ENCODE measurements at regions not wholly inside any gene's neighbourhood (a gene's known extent, or its start where the extent isn't known, plus 50 kb on each side); places are given as distances from the start of the nearest gene placed in this dataset.

- no peak for TF ChIP-seq TCF7L2 (IDR thresholded peaks at IDR 0.05; ENCODE audit: low read depth, low read length)
- no peak for TF ChIP-seq POLR2AphosphoS5 (IDR thresholded peaks at IDR 0.05; ENCODE audit: low read depth, low read length)
- TF ChIP-seq SIN3A (IDR thresholded peaks at IDR 0.05; ENCODE audit: borderline replicate concordance, insufficient read depth, low read depth, low read length), result no peak
- TF ChIP-seq CTCF (IDR thresholded peaks at IDR 0.05), result no peak
- TF ChIP-seq, protein P1, sequence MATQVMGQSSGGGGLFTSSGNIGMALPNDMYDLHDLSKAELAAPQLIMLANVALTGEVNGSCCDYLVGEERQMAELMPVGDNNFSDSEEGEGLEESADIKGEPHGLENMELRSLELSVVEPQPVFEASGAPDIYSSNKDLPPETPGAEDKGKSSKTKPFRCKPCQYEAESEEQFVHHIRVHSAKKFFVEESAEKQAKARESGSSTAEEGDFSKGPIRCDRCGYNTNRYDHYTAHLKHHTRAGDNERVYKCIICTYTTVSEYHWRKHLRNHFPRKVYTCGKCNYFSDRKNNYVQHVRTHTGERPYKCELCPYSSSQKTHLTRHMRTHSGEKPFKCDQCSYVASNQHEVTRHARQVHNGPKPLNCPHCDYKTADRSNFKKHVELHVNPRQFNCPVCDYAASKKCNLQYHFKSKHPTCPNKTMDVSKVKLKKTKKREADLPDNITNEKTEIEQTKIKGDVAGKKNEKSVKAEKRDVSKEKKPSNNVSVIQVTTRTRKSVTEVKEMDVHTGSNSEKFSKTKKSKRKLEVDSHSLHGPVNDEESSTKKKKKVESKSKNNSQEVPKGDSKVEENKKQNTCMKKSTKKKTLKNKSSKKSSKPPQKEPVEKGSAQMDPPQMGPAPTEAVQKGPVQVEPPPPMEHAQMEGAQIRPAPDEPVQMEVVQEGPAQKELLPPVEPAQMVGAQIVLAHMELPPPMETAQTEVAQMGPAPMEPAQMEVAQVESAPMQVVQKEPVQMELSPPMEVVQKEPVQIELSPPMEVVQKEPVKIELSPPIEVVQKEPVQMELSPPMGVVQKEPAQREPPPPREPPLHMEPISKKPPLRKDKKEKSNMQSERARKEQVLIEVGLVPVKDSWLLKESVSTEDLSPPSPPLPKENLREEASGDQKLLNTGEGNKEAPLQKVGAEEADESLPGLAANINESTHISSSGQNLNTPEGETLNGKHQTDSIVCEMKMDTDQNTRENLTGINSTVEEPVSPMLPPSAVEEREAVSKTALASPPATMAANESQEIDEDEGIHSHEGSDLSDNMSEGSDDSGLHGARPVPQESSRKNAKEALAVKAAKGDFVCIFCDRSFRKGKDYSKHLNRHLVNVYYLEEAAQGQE (IDR thresholded peaks at IDR 0.05; ENCODE audit: insufficient read depth in 1 of 2, low read depth in 2 of 2, low read length in 1 of 2), result no peak
- no peak for DNase-seq (ENCODE audit: low read depth, low spot score)
- in situ Hi-C loops (cut with HindIII; ENCODE audit: low pct_unique_long_range_greater_than_20kb, low sequenced_read_pairs), result no loop called here
- ChIA-PET CTCF (no interaction called here), POLR2A (no interaction called here)
- Histone ChIP-seq H3K27me3 (ENCODE audit: control insufficient read depth, insufficient read depth, low read length) (no peaks in the 10 kb centered on the region), H3K9me3 (ENCODE audit: control insufficient read depth, insufficient read depth, low read depth, low read length) (no peaks in the 10 kb centered on the region), H3K27ac (ENCODE audit: low read length) (no peak overlapping the region), H3K4me1 (ENCODE audit: control insufficient read depth, insufficient read depth, low read length) (no peaks in the 10 kb centered on the region), H3K4me3 (ENCODE audit: low read depth in 2 of 2, low read length in 2 of 2) (no peak overlapping the region), H3K36me3 (ENCODE audit: control insufficient read depth, insufficient read depth, low read length) (no peaks in the 10 kb centered on the region)
- ATAC-seq, result no peak
- BruUV-seq (replicated peaks), result no TSS peak
- intact Hi-C loops (cut with micrococcal nuclease; ENCODE audit: unreplicated experiment), result no loop called here
Observed at GRCh38 chr5:36385495-36385894, 83.8 kb upstream of the RANBP3L start.

GRCh38 chr5:36388288-36388687 lies 86.6 kb upstream of the RANBP3L start:
- no TSS peak for BruUV-seq (replicated peaks)
- TF ChIP-seq CTCF (IDR thresholded peaks at IDR 0.05), result no peak
- no peak for ATAC-seq
- H3K4me3 ChIP-seq (ENCODE audit: low read depth in 2 of 2, low read length in 2 of 2), result no peak overlapping the region
- no peaks in the 10 kb centered on the region for H3K9me3 ChIP-seq (ENCODE audit: control insufficient read depth, insufficient read depth, low read depth, low read length)
- intact Hi-C loops (cut with micrococcal nuclease; ENCODE audit: unreplicated experiment) (no loop called here), in situ Hi-C loops (cut with HindIII; ENCODE audit: low pct_unique_long_range_greater_than_20kb, low sequenced_read_pairs) (no loop called here)
- no peaks in the 10 kb centered on the region for H3K36me3 ChIP-seq (ENCODE audit: control insufficient read depth, insufficient read depth, low read length)
- no peak for DNase-seq (ENCODE audit: low read depth, low spot score)
- H3K27ac ChIP-seq (ENCODE audit: low read length), result no peak overlapping the region
- POLR2A ChIA-PET, result no interaction called here
- CTCF ChIA-PET, result no interaction called here
- peaks cover 2% of the 10 kb centered on the region; the same call in 1 of the 2 replicates for H3K27me3 ChIP-seq (ENCODE audit: control insufficient read depth, insufficient read depth, low read length)
- no peaks in the 10 kb centered on the region for H3K4me1 ChIP-seq (ENCODE audit: control insufficient read depth, insufficient read depth, low read length)

DNA sequence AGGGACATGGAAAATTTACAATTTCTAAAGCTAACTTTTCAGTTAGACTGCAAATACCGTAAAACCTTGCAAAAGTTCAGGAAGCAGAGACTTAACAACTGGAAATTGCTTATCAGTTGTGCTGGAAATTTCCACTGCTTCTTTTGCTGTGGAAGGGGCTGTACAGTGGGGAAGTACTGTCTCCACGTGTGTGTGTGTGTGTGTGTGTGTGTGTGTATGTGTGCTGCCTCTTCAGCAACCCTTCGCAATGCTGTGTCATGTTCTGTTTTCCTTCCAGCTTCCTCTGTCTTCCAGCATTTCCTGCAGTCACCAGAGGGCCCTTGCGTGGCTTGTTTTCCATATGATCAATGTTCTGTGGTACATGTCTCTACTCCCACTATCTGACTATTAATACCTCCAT lies 87.5 kb upstream of the RANBP3L start:
- no peak for DNase-seq (ENCODE audit: low read depth, low spot score)
- no peak for ATAC-seq
- no peaks in the 10 kb centered on the region for H3K9me3 ChIP-seq (ENCODE audit: control insufficient read depth, insufficient read depth, low read depth, low read length)
- intact Hi-C loops (cut with micrococcal nuclease; ENCODE audit: unreplicated experiment) (no loop called here), in situ Hi-C loops (cut with HindIII; ENCODE audit: low pct_unique_long_range_greater_than_20kb, low sequenced_read_pairs) (no loop called here)
- ChIA-PET CTCF (no interaction called here), POLR2A (interaction anchor here (0.7 kb wide), 1 partner anchor 150 kb away, joined by 4 read pairs; no protein-coding TSS in a partner anchor)
- H3K27ac ChIP-seq (ENCODE audit: low read length), result no peak overlapping the region
- H3K27me3 ChIP-seq (ENCODE audit: control insufficient read depth, insufficient read depth, low read length), result peaks cover 2% of the 10 kb centered on the region; the same call in 1 of the 2 replicates
- no peak overlapping the region for H3K4me3 ChIP-seq (ENCODE audit: low read depth in 2 of 2, low read length in 2 of 2)
- H3K36me3 ChIP-seq (ENCODE audit: control insufficient read depth, insufficient read depth, low read length), result no peaks in the 10 kb centered on the region
- no peak for TF ChIP-seq SIN3A (IDR thresholded peaks at IDR 0.05; ENCODE audit: borderline replicate concordance, insufficient read depth, low read depth, low read length)
- TF ChIP-seq, protein P1 (IDR thresholded peaks at IDR 0.05; ENCODE audit: insufficient read depth in 1 of 2, low read depth in 2 of 2, low read length in 1 of 2), result no peak
- TF ChIP-seq POLR2AphosphoS5 (IDR thresholded peaks at IDR 0.05; ENCODE audit: low read depth, low read length), result no peak
- TF ChIP-seq CTCF (IDR thresholded peaks at IDR 0.05), result no peak
- no peak for TF ChIP-seq TCF7L2 (IDR thresholded peaks at IDR 0.05; ENCODE audit: low read depth, low read length)
- no peaks in the 10 kb centered on the region for H3K4me1 ChIP-seq (ENCODE audit: control insufficient read depth, insufficient read depth, low read length)
- BruUV-seq (replicated peaks), result no TSS peak

Data from Panc1 (cell line).